ENCODE measurements at regions not wholly inside any gene's neighbourhood (a gene's known extent, or its start where the extent isn't known, plus 50 kb on each side); places are given as distances from the start of the nearest gene placed in this dataset.
A peak's percentile ranks its signal among the peaks of the same experiment; 100 is the strongest.

DNA sequence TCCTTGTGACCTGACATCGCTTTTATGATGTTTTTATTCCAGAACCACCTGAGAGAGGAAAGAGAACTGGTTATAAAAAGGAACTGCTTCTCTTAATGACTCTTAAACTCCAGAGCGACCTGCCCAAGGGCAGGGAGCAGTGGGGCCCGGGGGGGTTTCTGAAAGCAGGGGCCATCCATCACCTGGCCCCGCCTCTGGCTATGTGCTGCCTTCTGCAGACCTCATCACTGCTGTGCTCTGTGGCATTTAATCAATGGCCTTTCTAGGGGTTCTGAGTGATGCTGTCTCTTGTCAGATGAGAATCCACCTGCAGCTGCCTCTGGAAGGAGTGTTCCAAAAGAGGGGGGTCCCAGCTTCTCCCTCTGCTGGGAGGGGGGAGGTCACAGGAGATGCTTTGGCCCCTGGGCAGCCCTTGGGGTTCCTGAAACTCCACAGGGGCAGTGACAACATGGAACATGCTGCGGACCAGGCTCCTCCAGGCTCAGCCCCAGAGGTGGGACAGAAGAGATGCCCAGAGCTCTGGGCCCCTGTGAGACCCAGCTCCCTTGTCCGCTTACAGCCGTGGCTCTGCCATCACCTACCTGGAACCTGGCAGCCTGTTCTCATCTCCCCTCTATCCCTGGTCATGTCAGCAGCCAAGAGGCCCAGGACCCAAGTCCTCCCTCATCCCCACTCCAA is 177.1 kb upstream of the SULF2 start:
- Mint-ChIP-seq H3K4me1 (no peaks in the 10 kb centered on the region), H3K4me3 (peak overlapping the region in 1 of 2 donors; percentile 8), H3K27me3 (ENCODE audit: low read depth in 3 of 3) (peaks cover 7 to 18% (median 8%) of the 10 kb centered on the region in 3 donors), H3K36me3 (no peaks in the 10 kb centered on the region), H3K9me3 (no peaks in the 10 kb centered on the region), H3K27ac (no peak overlapping the region)
- Histone ChIP-seq H3K9me3 (replicated peaks in 1 of 2; ENCODE audit: control insufficient read depth in 1 of 2, insufficient read depth in 1 of 2, low read length in 2 of 2) (no peaks in the 10 kb centered on the region), H3K36me3 (replicated peaks in 1 of 2; ENCODE audit: control insufficient read depth in 1 of 2, insufficient read depth in 2 of 2, low read length in 2 of 2) (no peaks in the 10 kb centered on the region), H3K79me2 (ENCODE audit: insufficient read depth, low read length) (no peaks in the 10 kb centered on the region), H3K27ac (ENCODE audit: low read depth in 1 of 2, low read length in 2 of 2) (no peak overlapping the region), H3K9ac (ENCODE audit: insufficient read depth, low read length, poor library complexity, severe bottlenecking) (no peak overlapping the region), H3K27me3 (ENCODE audit: control insufficient read depth in 2 of 2, insufficient read depth in 2 of 2, low read length in 2 of 2) (no peaks in the 10 kb centered on the region), H3K4me1 (ENCODE audit: control insufficient read depth in 1 of 2, insufficient read depth in 2 of 2, low read length in 2 of 2) (no peaks in the 10 kb centered on the region), H3K4me2 (replicated peaks; ENCODE audit: extremely low read depth, low read length, poor library complexity, severe bottlenecking) (no peak overlapping the region), H3K4me3 (replicated peaks in 1 of 3; ENCODE audit: low read depth in 2 of 3, low read length in 3 of 3) (no peak overlapping the region), H2AFZ (ENCODE audit: insufficient read depth, low read depth, low read length, poor library complexity, severe bottlenecking) (no peak overlapping the region), H4K20me1 (ENCODE audit: insufficient read depth, low read length) (no peaks in the 10 kb centered on the region)
- intact Hi-C loops (cut with micrococcal nuclease) = no loop called here
- no peak for DNase-seq
- WGBS (ENCODE audit: insufficient coverage) = 97% methylated on average over 3 of the region's 7 CpGs
- TF ChIP-seq, protein P1, sequence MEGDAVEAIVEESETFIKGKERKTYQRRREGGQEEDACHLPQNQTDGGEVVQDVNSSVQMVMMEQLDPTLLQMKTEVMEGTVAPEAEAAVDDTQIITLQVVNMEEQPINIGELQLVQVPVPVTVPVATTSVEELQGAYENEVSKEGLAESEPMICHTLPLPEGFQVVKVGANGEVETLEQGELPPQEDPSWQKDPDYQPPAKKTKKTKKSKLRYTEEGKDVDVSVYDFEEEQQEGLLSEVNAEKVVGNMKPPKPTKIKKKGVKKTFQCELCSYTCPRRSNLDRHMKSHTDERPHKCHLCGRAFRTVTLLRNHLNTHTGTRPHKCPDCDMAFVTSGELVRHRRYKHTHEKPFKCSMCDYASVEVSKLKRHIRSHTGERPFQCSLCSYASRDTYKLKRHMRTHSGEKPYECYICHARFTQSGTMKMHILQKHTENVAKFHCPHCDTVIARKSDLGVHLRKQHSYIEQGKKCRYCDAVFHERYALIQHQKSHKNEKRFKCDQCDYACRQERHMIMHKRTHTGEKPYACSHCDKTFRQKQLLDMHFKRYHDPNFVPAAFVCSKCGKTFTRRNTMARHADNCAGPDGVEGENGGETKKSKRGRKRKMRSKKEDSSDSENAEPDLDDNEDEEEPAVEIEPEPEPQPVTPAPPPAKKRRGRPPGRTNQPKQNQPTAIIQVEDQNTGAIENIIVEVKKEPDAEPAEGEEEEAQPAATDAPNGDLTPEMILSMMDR (IDR thresholded peaks at IDR 0.05) = no peak

DNA sequence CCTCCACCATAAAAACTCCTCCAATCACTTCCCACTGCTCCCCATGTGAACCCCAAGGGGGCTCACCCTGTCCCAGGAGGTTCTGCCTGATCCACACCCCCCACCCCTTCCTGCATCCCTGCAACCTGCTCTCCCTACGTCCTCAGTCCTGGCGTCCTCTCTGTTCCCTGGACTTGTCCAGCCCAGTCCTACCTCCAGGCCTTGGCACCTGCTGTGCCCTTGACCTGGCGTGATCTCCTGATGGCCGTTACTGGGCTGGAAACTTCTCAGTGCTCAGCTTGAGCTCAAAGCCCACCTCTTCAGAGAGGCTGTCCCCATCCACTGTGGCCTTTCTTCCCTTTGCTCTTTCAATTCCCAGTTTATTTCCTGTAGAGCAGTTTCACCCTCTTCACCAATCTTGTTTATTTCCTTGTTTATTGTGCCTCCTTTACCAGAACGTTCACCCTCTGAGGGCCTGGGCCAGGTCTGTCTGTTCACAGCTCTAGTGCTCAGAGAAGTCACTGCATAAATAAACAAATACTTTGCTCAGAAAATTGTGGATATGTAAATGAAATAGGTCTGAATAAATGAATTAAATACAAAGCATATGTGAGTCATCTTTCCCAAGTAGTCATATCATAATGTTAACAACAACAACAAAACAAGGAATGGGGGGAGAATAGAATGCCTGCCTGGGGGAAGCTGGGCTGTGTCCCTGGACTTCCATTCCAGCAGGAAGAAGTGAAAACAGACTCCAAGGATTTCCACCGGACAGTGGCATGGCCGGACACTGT is 175.7 kb upstream of the SULF2 start:
- Histone ChIP-seq H3K27me3 (ENCODE audit: control insufficient read depth in 2 of 2, insufficient read depth in 2 of 2, low read length in 2 of 2) (no peaks in the 10 kb centered on the region), H3K4me2 (replicated peaks; ENCODE audit: extremely low read depth, low read length, poor library complexity, severe bottlenecking) (no peak overlapping the region), H4K20me1 (ENCODE audit: insufficient read depth, low read length) (no peaks in the 10 kb centered on the region), H2AFZ (ENCODE audit: insufficient read depth, low read depth, low read length, poor library complexity, severe bottlenecking) (no peak overlapping the region), H3K9me3 (replicated peaks in 1 of 2; ENCODE audit: control insufficient read depth in 1 of 2, insufficient read depth in 1 of 2, low read length in 2 of 2) (no peaks in the 10 kb centered on the region), H3K9ac (ENCODE audit: insufficient read depth, low read length, poor library complexity, severe bottlenecking) (no peak overlapping the region), H3K27ac (ENCODE audit: low read depth in 1 of 2, low read length in 2 of 2) (no peak overlapping the region), H3K4me1 (ENCODE audit: control insufficient read depth in 1 of 2, insufficient read depth in 2 of 2, low read length in 2 of 2) (no peaks in the 10 kb centered on the region), H3K36me3 (replicated peaks in 1 of 2; ENCODE audit: control insufficient read depth in 1 of 2, insufficient read depth in 2 of 2, low read length in 2 of 2) (no peaks in the 10 kb centered on the region), H3K79me2 (ENCODE audit: insufficient read depth, low read length) (no peaks in the 10 kb centered on the region), H3K4me3 (replicated peaks in 1 of 3; ENCODE audit: low read depth in 2 of 3, low read length in 3 of 3) (no peak overlapping the region)
- no peak overlapping the region for H3K4me3 Mint-ChIP-seq
- no peaks in the 10 kb centered on the region for H3K36me3 Mint-ChIP-seq
- TF ChIP-seq, protein P1 (IDR thresholded peaks at IDR 0.05) = no peak
- WGBS (ENCODE audit: insufficient coverage) = 98% methylated on average over 6 of the region's 7 CpGs
- no peaks in the 10 kb centered on the region for H3K9me3 Mint-ChIP-seq
- intact Hi-C loops (cut with micrococcal nuclease) = no loop called here
- peak overlapping the region in 1 of 7 donors; percentile 44 for H3K27ac Mint-ChIP-seq
- H3K27me3 Mint-ChIP-seq (ENCODE audit: low read depth in 3 of 3) = peaks cover 2 to 19% (median 8%) of the 10 kb centered on the region in 3 donors
- H3K4me1 Mint-ChIP-seq = no peaks in the 10 kb centered on the region
- no peak for DNase-seq

Data from CD14-positive monocyte (primary cell).